GM19455 (cell line): ENCODE measurements at regions not wholly inside any gene's neighbourhood (a gene's known extent, or its start where the extent isn't known, plus 50 kb on each side); places are given as distances from the start of the nearest gene placed in this dataset.

Experiments
- ATAC-seq: cut with Tn5 transposase; IDR thresholded peaks from one replicate; pipeline ENCODE4 v1.9.1; 2021; ENCODE audit not compliant: unreplicated experiment

- no peak for ATAC-seq
These were observed 1077.3 kb upstream of the ADGRL3 start for GRCh38 chr4:60122820-60123219.

GRCh38 chr4:60128888-60129287, 1071.2 kb upstream of the ADGRL3 start:
- ATAC-seq: no peak

- ATAC-seq: no peak
These were observed 1070.4 kb upstream of the ADGRL3 start for GRCh38 chr4:60129740-60130139.

- no peak for ATAC-seq
These were observed 1066.8 kb upstream of the ADGRL3 start for GRCh38 chr4:60133375-60133774.

GRCh38 chr4:60134099-60134498, 1066.0 kb upstream of the ADGRL3 start:
- no peak for ATAC-seq

- no peak for ATAC-seq
These were observed 1045.0 kb upstream of the ADGRL3 start for GRCh38 chr4:60155088-60155487.

GRCh38 chr4:60173103-60173502, 1027.0 kb upstream of the ADGRL3 start:
- ATAC-seq: no peak

- ATAC-seq: no peak
These were observed 1026.4 kb upstream of the ADGRL3 start for GRCh38 chr4:60173718-60174117.

GRCh38 chr4:60175241-60175640, 1024.9 kb upstream of the ADGRL3 start:
- ATAC-seq: no peak

GRCh38 chr4:60187428-60187827, 1012.7 kb upstream of the ADGRL3 start:
- ATAC-seq: no peak

- no peak for ATAC-seq
These were observed 1010.8 kb upstream of the ADGRL3 start for GRCh38 chr4:60189286-60189685.

GRCh38 chr4:60194214-60194613, 1005.9 kb upstream of the ADGRL3 start:
- ATAC-seq: no peak

GRCh38 chr4:60195256-60195655, 1004.9 kb upstream of the ADGRL3 start:
- no peak for ATAC-seq

- peak; percentile 92 for ATAC-seq
These were observed 999.0 kb upstream of the ADGRL3 start for GRCh38 chr4:60201052-60201673.

- no peak for ATAC-seq
These were observed 990.5 kb upstream of the ADGRL3 start for GRCh38 chr4:60209588-60209987.

- ATAC-seq: no peak
These were observed 984.2 kb upstream of the ADGRL3 start for GRCh38 chr4:60215906-60216305.

- no peak for ATAC-seq
These were observed 983.4 kb upstream of the ADGRL3 start for GRCh38 chr4:60216752-60217151.

- no peak for ATAC-seq
These were observed 978.3 kb upstream of the ADGRL3 start for GRCh38 chr4:60221866-60222265.

GRCh38 chr4:60223208-60223923, 976.8 kb upstream of the ADGRL3 start:
- no peak for ATAC-seq

- ATAC-seq: no peak
These were observed 958.3 kb upstream of the ADGRL3 start for GRCh38 chr4:60241866-60242265.

GRCh38 chr4:60249784-60250183, 950.3 kb upstream of the ADGRL3 start:
- ATAC-seq: no peak

GRCh38 chr4:60250657-60251056, 949.5 kb upstream of the ADGRL3 start:
- no peak for ATAC-seq

GRCh38 chr4:60259781-60260180, 940.3 kb upstream of the ADGRL3 start:
- ATAC-seq: no peak
